Smooth muscle cell (in vitro differentiated cells): ENCODE measurements at regions not wholly inside any gene's neighbourhood (a gene's known extent, or its start where the extent isn't known, plus 50 kb on each side); places are given as distances from the start of the nearest gene placed in this dataset.

ENCODE experiments used
- DNase-seq: peaks from one replicate; lab custom pipeline; 2025; ENCODE audit not compliant: unreplicated experiment; lab: John Stamatoyannopoulos, UW
- H2AFZ ChIP-seq: fragments of 200-600 bp; sonication (generic); 2 replicates; pipeline ENCODE4 v1.6.0; 2016; ENCODE audit warnings: antibody characterized with exemption, low read depth, mild to moderate bottlenecking
- H3F3A ChIP-seq: fragments of 200-600 bp; sonication (generic); 2 replicates; pipeline ENCODE4 v1.6.0; 2017; ENCODE audit warnings: antibody characterized with exemption, low read depth
- H3K27ac ChIP-seq: fragments of 200-600 bp; sonication (generic); 2 replicates; pipeline ENCODE4 v1.5.1; 2016; ENCODE audit warnings: low read depth, mild to moderate bottlenecking
- H3K27me3 ChIP-seq: fragments of 200-600 bp; sonication (generic); 2 replicates; pipeline ENCODE4 v1.6.1; 2016; ENCODE audit warnings: low read depth, mild to moderate bottlenecking
- H3K36me3 ChIP-seq: fragments of 200-600 bp; sonication (generic); 2 replicates; pipeline ENCODE4 v1.5.1; 2016; ENCODE audit warnings: low read depth
- H3K4me1 ChIP-seq: fragments of 200-600 bp; sonication (generic); 2 replicates; pipeline ENCODE4 v1.5.1; 2016; ENCODE audit warnings: low read depth
- H3K4me2 ChIP-seq: fragments of 200-600 bp; sonication (generic); 2 replicates; pipeline ENCODE4 v1.6.0; 2016; ENCODE audit warnings: mild to moderate bottlenecking
- H3K4me3 ChIP-seq: fragments of 200-600 bp; sonication (generic); 2 replicates; pipeline ENCODE4 v1.5.1; 2016; ENCODE audit warnings: mild to moderate bottlenecking
- H3K79me2 ChIP-seq: fragments of 200-600 bp; sonication (generic); 2 replicates; pipeline ENCODE4 v1.6.0; 2016; ENCODE audit warnings: low read depth, mild to moderate bottlenecking
- H3K9ac ChIP-seq: fragments of 200-600 bp; sonication (generic); 2 replicates; pipeline ENCODE4 v1.6.0; 2016; ENCODE audit warnings: low read depth
- H3K9me3 ChIP-seq: fragments of 200-600 bp; sonication (generic); replicated peaks from 2 replicates; pipeline ENCODE4 v1.5.1; 2016; ENCODE audit warnings: low read depth
- H4K20me1 ChIP-seq: fragments of 200-600 bp; sonication (generic); 2 replicates; pipeline ENCODE4 v1.6.0; 2016; ENCODE audit warnings: low read depth
- CTCF ChIP-seq: fragments of 200-600 bp; sonication (generic); IDR thresholded peaks from 2 replicates; pipeline ENCODE4 v1.5.1; 2017; ENCODE audit warnings: borderline replicate concordance, mild to moderate bottlenecking, antibody characterized with exemption; ENCODE audit not compliant: insufficient read depth, poor library complexity, severe bottlenecking
- WGBS: methylation state at CpG from one replicate; pipeline ENCODE4 v1.1.7; 2016; ENCODE audit warnings: low lambda C conversion rate; 5-methylcytosine and 5-hydroxymethylcytosine counted together

- H3K27ac ChIP-seq = no peak overlapping the region
- H2AFZ ChIP-seq = no peak overlapping the region
- no peaks in the 10 kb centered on the region for H3K9me3 ChIP-seq
- no peak for DNase-seq
- H4K20me1 ChIP-seq = no peaks in the 10 kb centered on the region
- H3K4me2 ChIP-seq = no peak overlapping the region
- H3K9ac ChIP-seq = no peak overlapping the region
- H3K27me3 ChIP-seq = no peaks in the 10 kb centered on the region
- no peaks in the 10 kb centered on the region for H3F3A ChIP-seq
- no peaks in the 10 kb centered on the region for H3K36me3 ChIP-seq
- H3K4me3 ChIP-seq = no peak overlapping the region
- H3K79me2 ChIP-seq = no peaks in the 10 kb centered on the region
- H3K4me1 ChIP-seq = peaks cover 11% of the 10 kb centered on the region
- 86% methylated on average over 4 of the region's 4 CpGs for WGBS
- TF ChIP-seq CTCF = no peak
Measured at GRCh38 chr20:48409055-48409615, 418.7 kb downstream of the PREX1 start.

- DNase-seq = no peak
- no peak for TF ChIP-seq CTCF
- Histone ChIP-seq H3K9ac (no peak overlapping the region), H3F3A (no peaks in the 10 kb centered on the region), H3K36me3 (no peaks in the 10 kb centered on the region), H3K27ac (no peak overlapping the region), H2AFZ (no peak overlapping the region), H3K27me3 (no peaks in the 10 kb centered on the region), H4K20me1 (no peaks in the 10 kb centered on the region), H3K4me2 (no peak overlapping the region), H3K4me3 (no peak overlapping the region), H3K79me2 (no peaks in the 10 kb centered on the region), H3K9me3 (no peaks in the 10 kb centered on the region), H3K4me1 (peaks cover 11% of the 10 kb centered on the region)
- WGBS = 78% methylated on average over 6 of the region's 6 CpGs
Measured at GRCh38 chr20:48407710-48408109, 420.1 kb downstream of the PREX1 start.

GRCh38 chr20:48406912-48407340 is 420.9 kb downstream of the PREX1 start:
- Histone ChIP-seq H3K36me3 (no peaks in the 10 kb centered on the region), H3K27me3 (no peaks in the 10 kb centered on the region), H3K79me2 (no peaks in the 10 kb centered on the region), H3F3A (no peaks in the 10 kb centered on the region), H3K27ac (no peak overlapping the region), H2AFZ (no peak overlapping the region), H3K9ac (no peak overlapping the region), H4K20me1 (no peaks in the 10 kb centered on the region), H3K4me3 (no peak overlapping the region), H3K9me3 (no peaks in the 10 kb centered on the region), H3K4me2 (no peak overlapping the region), H3K4me1 (peaks cover 11% of the 10 kb centered on the region)
- DNase-seq = no peak
- no peak for TF ChIP-seq CTCF
- WGBS = 83% methylated on average over 5 of the region's 5 CpGs

- no peak overlapping the region for H2AFZ ChIP-seq
- H3K4me2 ChIP-seq = no peak overlapping the region
- no peak for DNase-seq
- no peaks in the 10 kb centered on the region for H3F3A ChIP-seq
- no peaks in the 10 kb centered on the region for H3K36me3 ChIP-seq
- TF ChIP-seq CTCF = no peak
- no peak overlapping the region for H3K9ac ChIP-seq
- H3K4me3 ChIP-seq = no peak overlapping the region
- H3K27me3 ChIP-seq = no peaks in the 10 kb centered on the region
- no peaks in the 10 kb centered on the region for H3K9me3 ChIP-seq
- H3K79me2 ChIP-seq = no peaks in the 10 kb centered on the region
- no peak overlapping the region for H3K27ac ChIP-seq
- H4K20me1 ChIP-seq = no peaks in the 10 kb centered on the region
- peaks cover 11% of the 10 kb centered on the region for H3K4me1 ChIP-seq
- 75% methylated on average over 4 of the region's 4 CpGs for WGBS
Measured at GRCh38 chr20:48406498-48406897, 421.3 kb downstream of the PREX1 start.
